ENCODE measurements at regions not wholly inside any gene's neighbourhood (a gene's known extent, or its start where the extent isn't known, plus 50 kb on each side); places are given as distances from the start of the nearest gene placed in this dataset.

GRCh38 chr1:221509575-221510355 lies 232.1 kb downstream of the DUSP10 start:
- H3K36me3 ChIP-seq (ENCODE audit: control insufficient read depth in 2 of 2, extremely low read depth in 1 of 2, insufficient read depth in 2 of 2, low read length in 2 of 2) = no peaks in the 10 kb centered on the region
- H3K4me2 ChIP-seq (ENCODE audit: insufficient read depth, low read length) = no peak overlapping the region
- intact Hi-C loops (cut with micrococcal nuclease) = no loop called here
- no peaks in the 10 kb centered on the region for H3K9me1 ChIP-seq (replicated peaks; ENCODE audit: control insufficient read depth, extremely low read depth, insufficient read depth, low read length)
- no peak overlapping the region for H3K27ac ChIP-seq (ENCODE audit: insufficient read depth, low read depth, low read length)
- ChIA-PET POLR2A (no interaction called here), CTCF (no interaction called here)
- no peaks in the 10 kb centered on the region for H3K9me3 ChIP-seq (replicated peaks; ENCODE audit: control insufficient read depth, insufficient read depth, low read length)
- dilution Hi-C loops (cut with MboI; ENCODE audit: extremely low pct_ligation_motif_present, low sequenced_read_pairs) = no loop called here
- H4K20me1 ChIP-seq (replicated peaks; ENCODE audit: control insufficient read depth, extremely low read depth, insufficient read depth, low read length) = no peaks in the 10 kb centered on the region
- no peaks in the 10 kb centered on the region for H3K27me3 ChIP-seq (ENCODE audit: control insufficient read depth in 2 of 2, insufficient read depth in 2 of 2, low read length in 2 of 2)
- DNase-seq (ENCODE audit: low read depth, low spot score) (no peak), FAIRE-seq (no peak)
- H3K4me3 ChIP-seq (replicated peaks in 1 of 3; ENCODE audit: insufficient read depth in 1 of 3, low read depth in 1 of 3, low read length in 3 of 3) = no peak overlapping the region
- TF ChIP-seq EZH2 (IDR thresholded peaks at IDR 0.05; ENCODE audit: borderline replicate concordance, low read depth, low read length, severe bottlenecking) = no peak
- no peak for TF ChIP-seq MYC (IDR thresholded peaks at IDR 0.05; ENCODE audit: low read depth, low read length)
- TF ChIP-seq MAX (IDR thresholded peaks at IDR 0.05; ENCODE audit: insufficient read depth, insufficient read length) = no peak
- TF ChIP-seq FOS (IDR thresholded peaks at IDR 0.05; ENCODE audit: borderline replicate concordance, insufficient read depth, low read length) = no peak
- TF ChIP-seq POLR2A (IDR thresholded peaks at IDR 0.05; ENCODE audit: low read depth, low read length) = no peak
- no peak for TF ChIP-seq POLR2AphosphoS5 (IDR thresholded peaks at IDR 0.05; ENCODE audit: insufficient read depth, low read depth, low read length)
- TF ChIP-seq GATA2 (IDR thresholded peaks at IDR 0.05; ENCODE audit: insufficient read depth, insufficient read length, low read depth, low read length) = no peak
- no peak for TF ChIP-seq CTCF (IDR thresholded peaks at IDR 0.05; ENCODE audit: extremely low read depth in 1 of 2, insufficient read depth in 1 of 2, low read depth in 1 of 2, low read length in 2 of 2)
- no peak for TF ChIP-seq JUN (IDR thresholded peaks at IDR 0.05; ENCODE audit: borderline replicate concordance, insufficient read depth, insufficient read length, low read depth)
- no peak overlapping the region for H2AFZ ChIP-seq (ENCODE audit: low read depth, low read length)
- no TSS peak for BruUV-seq (replicated peaks)
- no peak overlapping the region for H3K9ac ChIP-seq (replicated peaks; ENCODE audit: extremely low read depth, insufficient read depth, low read length)
- no peaks in the 10 kb centered on the region for H3K4me1 ChIP-seq (ENCODE audit: control insufficient read depth, extremely low read depth, insufficient read depth, low read length)
- no peaks in the 10 kb centered on the region for H3K79me2 ChIP-seq (ENCODE audit: control insufficient read depth, insufficient read depth, low read length)
